Keratinocyte (primary cell): ENCODE measurements at regions not wholly inside any gene's neighbourhood (a gene's known extent, or its start where the extent isn't known, plus 50 kb on each side); places are given as distances from the start of the nearest gene placed in this dataset.

Experiments
- DNase-seq: peaks from one replicate; pipeline ENCODE4 v3.0.0-alpha.2; 2011; ENCODE audit warnings: low read depth, missing footprints, low spot score
- FAIRE-seq: peaks from 2 replicates; lab custom pipeline; 2011; peaks lifted over from hg19 to GRCh38; lab: Jason Lieb, UNC
- H2AFZ ChIP-seq: 2 replicates; pipeline ENCODE4 v1.6.0; 2012; ENCODE audit warnings: low read length, control low read depth, inconsistent platforms; ENCODE audit not compliant: control insufficient read depth
- H3K27ac ChIP-seq: 2 replicates; pipeline ENCODE4 v1.5.1; 2011; ENCODE audit warnings: low read length; ENCODE audit not compliant: control insufficient read depth, insufficient read depth
- H3K27me3 ChIP-seq: 3 replicates; pipeline ENCODE4 v1.6.0; 2011; ENCODE audit warnings: low read length; ENCODE audit not compliant: control insufficient read depth, insufficient read depth; ENCODE audit errors: extremely low read depth
- H3K36me3 ChIP-seq, 2 experiments: 2 replicates in 1 of 2; 3 replicates in 1 of 2; pipeline ENCODE4 v1.5.1; 2011; ENCODE audit warnings: low read length in 2 of 2, mild to moderate bottlenecking in 1 of 2; ENCODE audit not compliant: control insufficient read depth in 2 of 2, insufficient read depth in 2 of 2; ENCODE audit errors: extremely low read depth in 1 of 2
- H3K4me1 ChIP-seq: 3 replicates; pipeline ENCODE4 v1.5.1; 2011; ENCODE audit warnings: low read length; ENCODE audit not compliant: control insufficient read depth, insufficient read depth; ENCODE audit errors: extremely low read depth
- H3K4me2 ChIP-seq: 3 replicates; pipeline ENCODE4 v1.6.0; 2011; ENCODE audit warnings: low read depth, low read length; ENCODE audit not compliant: control insufficient read depth, insufficient read depth; ENCODE audit errors: extremely low read depth
- H3K4me3 ChIP-seq, 3 experiments: fragments of 200-600 bp in 1 of 3; sonication (generic) in 1 of 3; 2 replicates in 2 of 3; 3 replicates in 1 of 3; pipeline ENCODE4 v1.5.1; 2011 to 2016; ENCODE audit warnings: low read length in 3 of 3, mild to moderate bottlenecking in 3 of 3, control low read depth in 2 of 3, inconsistent platforms in 1 of 3, low read depth in 1 of 3, mixed read lengths in 1 of 3, mixed run types in 1 of 3, moderate library complexity in 1 of 3; ENCODE audit not compliant: control insufficient read depth in 2 of 3, insufficient read depth in 2 of 3; ENCODE audit errors: extremely low read depth in 1 of 3
- H3K79me2 ChIP-seq: 2 replicates; pipeline ENCODE4 v1.6.0; 2012; ENCODE audit warnings: low read length; ENCODE audit not compliant: control insufficient read depth, insufficient read depth
- H3K9ac ChIP-seq: 3 replicates; pipeline ENCODE4 v1.6.0; 2011; ENCODE audit warnings: low read length; ENCODE audit not compliant: control insufficient read depth, insufficient read depth; ENCODE audit errors: extremely low read depth
- H3K9me1 ChIP-seq: 3 replicates; pipeline ENCODE4 v1.6.0; 2011; ENCODE audit warnings: low read length; ENCODE audit not compliant: control insufficient read depth, insufficient read depth; ENCODE audit errors: extremely low read depth
- H3K9me3 ChIP-seq: 2 replicates; pipeline ENCODE4 v1.5.1; 2012; ENCODE audit warnings: low read depth, low read length; ENCODE audit not compliant: control insufficient read depth
- H4K20me1 ChIP-seq: 3 replicates; pipeline ENCODE4 v1.6.0; 2011; ENCODE audit warnings: low read length; ENCODE audit not compliant: control insufficient read depth, insufficient read depth; ENCODE audit errors: extremely low read depth
- EZH2 ChIP-seq: IDR thresholded peaks from one replicate; pipeline ENCODE4 v1.6.1; 2012; ENCODE audit warnings: inconsistent platforms, mild to moderate bottlenecking, low read length, moderate library complexity
- dilution Hi-C: fragments of 300-500 bp; cut with MboI; formaldehyde crosslinking; loops from one replicate; pipeline ENCODE4 v1.7.0; 2020; ENCODE audit warnings: low sequenced_read_pairs; ENCODE audit not compliant: extremely low pct_ligation_motif_present
- TF ChIP-seq, protein P1 (sequence below), 3 experiments: IDR thresholded peaks in 1 of 3; conservative IDR thresholded peaks in 1 of 3; optimal IDR thresholded peaks in 1 of 3; 2 replicates in 2 of 3; 3 replicates in 1 of 3; pipeline versions ENCODE3 to v1.5.1; 2011; ENCODE audit warnings: low read length in 3 of 3, mild to moderate bottlenecking in 3 of 3, moderate library complexity in 2 of 3, control low read depth in 1 of 3, inconsistent platforms in 1 of 3; ENCODE audit not compliant: insufficient read depth in 2 of 3; ENCODE audit errors: extremely low read depth in 1 of 3

DNA sequence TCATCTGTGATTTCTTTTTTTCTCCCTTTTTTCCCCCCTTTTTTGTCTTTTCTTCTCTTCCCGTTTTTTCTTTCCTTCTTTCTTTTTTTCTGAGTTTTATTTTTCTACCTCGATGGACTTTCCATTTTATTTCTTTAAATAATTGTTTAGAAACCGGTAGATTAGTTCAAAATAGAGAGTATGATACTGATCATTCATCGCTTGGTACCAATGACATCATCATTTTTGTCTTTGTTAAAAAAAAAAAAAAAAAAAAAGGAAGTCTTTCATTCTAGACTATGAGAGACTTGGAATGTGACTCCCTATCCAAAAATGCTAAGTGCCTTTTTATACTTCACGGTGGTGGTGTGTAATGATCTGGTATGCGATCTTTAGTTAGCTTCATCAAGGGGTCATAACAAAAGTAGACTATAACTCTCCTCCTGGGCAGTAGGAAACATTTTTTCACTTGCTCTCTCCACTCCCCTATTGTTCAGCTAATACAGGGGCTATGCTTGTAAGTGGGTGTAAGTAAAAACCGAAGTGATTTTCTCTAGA, 1517.5 kb upstream of the ZEB2 start:
- no peak overlapping the region for H3K4me2 ChIP-seq
- FAIRE-seq (no peak), DNase-seq (no peak)
- H3K36me3 ChIP-seq, result no peaks in the 10 kb centered on the region
- H4K20me1 ChIP-seq, result no peaks in the 10 kb centered on the region
- no peak overlapping the region for H3K9ac ChIP-seq
- dilution Hi-C loops, result no loop called here
- no peaks in the 10 kb centered on the region for H3K9me1 ChIP-seq
- no peak overlapping the region for H3K4me3 ChIP-seq
- no peak overlapping the region for H2AFZ ChIP-seq
- no peaks in the 10 kb centered on the region for H3K9me3 ChIP-seq
- H3K27ac ChIP-seq, result no peak overlapping the region
- H3K4me1 ChIP-seq, result no peaks in the 10 kb centered on the region
- TF ChIP-seq EZH2, result no peak
- H3K79me2 ChIP-seq, result no peaks in the 10 kb centered on the region
- no peaks in the 10 kb centered on the region for H3K27me3 ChIP-seq

DNA sequence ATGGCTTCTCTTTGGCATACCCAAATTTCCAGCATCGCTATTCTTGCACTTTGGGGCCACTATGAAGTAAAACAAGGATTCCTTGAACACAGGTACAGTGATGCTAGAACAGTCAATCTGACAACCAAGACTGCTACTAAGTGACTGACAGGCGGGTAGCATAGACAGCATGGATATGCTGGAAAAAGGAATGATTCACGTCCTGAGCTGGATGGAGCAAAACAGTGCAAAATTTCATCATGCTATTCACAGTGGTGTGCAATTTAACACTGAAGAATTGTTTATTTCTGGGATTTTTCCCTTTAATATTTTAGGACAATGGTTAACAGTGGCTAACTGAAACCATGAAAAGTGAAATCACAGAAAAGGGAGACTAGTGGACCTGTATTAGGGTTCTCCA, 1511.2 kb upstream of the ZEB2 start:
- TF ChIP-seq, protein P1, sequence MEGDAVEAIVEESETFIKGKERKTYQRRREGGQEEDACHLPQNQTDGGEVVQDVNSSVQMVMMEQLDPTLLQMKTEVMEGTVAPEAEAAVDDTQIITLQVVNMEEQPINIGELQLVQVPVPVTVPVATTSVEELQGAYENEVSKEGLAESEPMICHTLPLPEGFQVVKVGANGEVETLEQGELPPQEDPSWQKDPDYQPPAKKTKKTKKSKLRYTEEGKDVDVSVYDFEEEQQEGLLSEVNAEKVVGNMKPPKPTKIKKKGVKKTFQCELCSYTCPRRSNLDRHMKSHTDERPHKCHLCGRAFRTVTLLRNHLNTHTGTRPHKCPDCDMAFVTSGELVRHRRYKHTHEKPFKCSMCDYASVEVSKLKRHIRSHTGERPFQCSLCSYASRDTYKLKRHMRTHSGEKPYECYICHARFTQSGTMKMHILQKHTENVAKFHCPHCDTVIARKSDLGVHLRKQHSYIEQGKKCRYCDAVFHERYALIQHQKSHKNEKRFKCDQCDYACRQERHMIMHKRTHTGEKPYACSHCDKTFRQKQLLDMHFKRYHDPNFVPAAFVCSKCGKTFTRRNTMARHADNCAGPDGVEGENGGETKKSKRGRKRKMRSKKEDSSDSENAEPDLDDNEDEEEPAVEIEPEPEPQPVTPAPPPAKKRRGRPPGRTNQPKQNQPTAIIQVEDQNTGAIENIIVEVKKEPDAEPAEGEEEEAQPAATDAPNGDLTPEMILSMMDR (optimal IDR thresholded peaks at IDR 0.05 in 1 of 3, IDR thresholded peaks at IDR 0.05 in 1 of 3, conservative IDR thresholded peaks at IDR 0.05 in 1 of 3; ENCODE audit: extremely low read depth in 1 of 3, insufficient read depth in 2 of 3, low read length in 3 of 3), result no peak
- TF ChIP-seq EZH2, result no peak
- H3K27me3 ChIP-seq, result no peaks in the 10 kb centered on the region
- dilution Hi-C loops, result no loop called here
- H3K9me1 ChIP-seq, result no peaks in the 10 kb centered on the region
- H3K9ac ChIP-seq, result no peak overlapping the region
- no peak overlapping the region for H3K27ac ChIP-seq
- no peaks in the 10 kb centered on the region for H3K36me3 ChIP-seq
- FAIRE-seq (no peak), DNase-seq (no peak)
- H3K79me2 ChIP-seq, result no peaks in the 10 kb centered on the region
- no peaks in the 10 kb centered on the region for H4K20me1 ChIP-seq
- H3K4me2 ChIP-seq, result no peak overlapping the region
- H3K9me3 ChIP-seq, result no peaks in the 10 kb centered on the region
- H2AFZ ChIP-seq, result no peak overlapping the region
- no peak overlapping the region for H3K4me3 ChIP-seq
- no peaks in the 10 kb centered on the region for H3K4me1 ChIP-seq

- H3K27me3 ChIP-seq, result no peaks in the 10 kb centered on the region
- H3K4me3 ChIP-seq, result no peak overlapping the region
- H3K9me1 ChIP-seq, result no peaks in the 10 kb centered on the region
- TF ChIP-seq EZH2, result no peak
- TF ChIP-seq, protein P1 (optimal IDR thresholded peaks at IDR 0.05 in 1 of 3, IDR thresholded peaks at IDR 0.05 in 1 of 3, conservative IDR thresholded peaks at IDR 0.05 in 1 of 3; ENCODE audit: extremely low read depth in 1 of 3, insufficient read depth in 2 of 3, low read length in 3 of 3), result no peak
- H2AFZ ChIP-seq, result no peak overlapping the region
- dilution Hi-C loops, result no loop called here
- no peak overlapping the region for H3K9ac ChIP-seq
- no peaks in the 10 kb centered on the region for H3K36me3 ChIP-seq
- no peaks in the 10 kb centered on the region for H3K79me2 ChIP-seq
- no peaks in the 10 kb centered on the region for H4K20me1 ChIP-seq
- no peak overlapping the region for H3K27ac ChIP-seq
- no peaks in the 10 kb centered on the region for H3K9me3 ChIP-seq
- DNase-seq, result no peak
- FAIRE-seq, result no peak
- no peaks in the 10 kb centered on the region for H3K4me1 ChIP-seq
- H3K4me2 ChIP-seq, result no peak overlapping the region
Observed at GRCh38 chr2:146027156-146027555, 1507.2 kb upstream of the ZEB2 start.
